NT2/D1 (cell line): ENCODE measurements at regions not wholly inside any gene's neighbourhood (a gene's known extent, or its start where the extent isn't known, plus 50 kb on each side); places are given as distances from the start of the nearest gene placed in this dataset.

Experiments
- SUZ12 ChIP-seq: IDR thresholded peaks from 2 replicates; pipeline ENCODE4 v1.6.1; 2011; ENCODE audit not compliant: insufficient read length, insufficient read depth; ENCODE audit errors: extremely low read depth
- YY1 ChIP-seq: IDR thresholded peaks from 2 replicates; pipeline ENCODE4 v1.6.1; 2011; ENCODE audit not compliant: insufficient read length, insufficient read depth
- ZNF274 ChIP-seq: IDR thresholded peaks from 2 replicates; pipeline ENCODE4 v1.6.1; 2011; ENCODE audit warnings: mild to moderate bottlenecking, low read depth, low read length

DNA sequence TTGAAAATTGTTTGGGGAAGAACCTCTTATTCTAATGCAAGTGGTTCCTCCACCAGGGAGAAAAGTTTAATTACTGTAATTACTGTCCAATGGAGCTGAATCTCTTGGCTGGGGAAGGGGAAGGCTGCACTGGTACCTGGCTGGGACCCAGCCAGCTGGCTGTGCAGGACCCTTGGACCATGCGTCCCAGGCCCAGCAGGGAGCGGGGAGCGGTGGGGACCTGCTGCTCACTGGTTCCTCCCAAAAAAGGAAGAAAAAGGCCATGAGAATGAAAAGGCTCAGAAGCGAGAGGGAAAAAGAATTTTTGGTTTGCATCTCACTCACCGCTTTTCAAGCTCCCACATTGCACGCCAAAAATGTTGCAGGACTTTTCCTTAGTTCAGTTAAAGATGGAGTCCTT is 333.5 kb downstream of the FAM47B start:
- no peak for TF ChIP-seq SUZ12
- TF ChIP-seq ZNF274 = no peak
- TF ChIP-seq YY1 = no peak
